GM12874 (cell line): ENCODE measurements at regions not wholly inside any gene's neighbourhood (a gene's known extent, or its start where the extent isn't known, plus 50 kb on each side); places are given as distances from the start of the nearest gene placed in this dataset.

Source experiments
- TF ChIP-seq, protein P1 (sequence below): IDR thresholded peaks from 2 replicates; pipeline ENCODE4 v1.5.1; 2011; ENCODE audit warnings: low read depth, mild to moderate bottlenecking, control low read depth, low read length, moderate library complexity; ENCODE audit not compliant: insufficient read depth

DNA sequence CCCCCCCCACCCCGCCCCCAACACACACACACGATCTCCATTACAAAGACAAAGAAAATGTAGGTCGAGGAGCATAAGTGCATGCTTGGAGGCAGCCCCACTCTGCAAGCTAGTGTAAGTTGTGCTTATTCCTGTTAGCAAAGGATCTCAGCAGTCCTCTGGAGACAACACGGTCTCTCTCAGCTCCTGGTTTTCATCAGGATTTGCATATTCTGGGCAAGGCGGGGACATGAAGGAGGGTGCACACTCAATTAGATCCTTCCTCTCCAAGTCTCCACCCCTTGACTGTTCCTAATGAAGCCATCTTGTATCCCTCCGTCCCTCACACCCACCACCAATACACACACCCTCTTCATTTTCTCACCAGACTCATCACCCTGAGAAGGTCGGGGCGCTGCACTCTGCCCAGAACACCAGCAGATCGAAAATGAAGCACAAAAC lies 63.8 kb downstream of the MRPL46 start:
- TF ChIP-seq, protein P1, sequence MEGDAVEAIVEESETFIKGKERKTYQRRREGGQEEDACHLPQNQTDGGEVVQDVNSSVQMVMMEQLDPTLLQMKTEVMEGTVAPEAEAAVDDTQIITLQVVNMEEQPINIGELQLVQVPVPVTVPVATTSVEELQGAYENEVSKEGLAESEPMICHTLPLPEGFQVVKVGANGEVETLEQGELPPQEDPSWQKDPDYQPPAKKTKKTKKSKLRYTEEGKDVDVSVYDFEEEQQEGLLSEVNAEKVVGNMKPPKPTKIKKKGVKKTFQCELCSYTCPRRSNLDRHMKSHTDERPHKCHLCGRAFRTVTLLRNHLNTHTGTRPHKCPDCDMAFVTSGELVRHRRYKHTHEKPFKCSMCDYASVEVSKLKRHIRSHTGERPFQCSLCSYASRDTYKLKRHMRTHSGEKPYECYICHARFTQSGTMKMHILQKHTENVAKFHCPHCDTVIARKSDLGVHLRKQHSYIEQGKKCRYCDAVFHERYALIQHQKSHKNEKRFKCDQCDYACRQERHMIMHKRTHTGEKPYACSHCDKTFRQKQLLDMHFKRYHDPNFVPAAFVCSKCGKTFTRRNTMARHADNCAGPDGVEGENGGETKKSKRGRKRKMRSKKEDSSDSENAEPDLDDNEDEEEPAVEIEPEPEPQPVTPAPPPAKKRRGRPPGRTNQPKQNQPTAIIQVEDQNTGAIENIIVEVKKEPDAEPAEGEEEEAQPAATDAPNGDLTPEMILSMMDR, result no peak

DNA sequence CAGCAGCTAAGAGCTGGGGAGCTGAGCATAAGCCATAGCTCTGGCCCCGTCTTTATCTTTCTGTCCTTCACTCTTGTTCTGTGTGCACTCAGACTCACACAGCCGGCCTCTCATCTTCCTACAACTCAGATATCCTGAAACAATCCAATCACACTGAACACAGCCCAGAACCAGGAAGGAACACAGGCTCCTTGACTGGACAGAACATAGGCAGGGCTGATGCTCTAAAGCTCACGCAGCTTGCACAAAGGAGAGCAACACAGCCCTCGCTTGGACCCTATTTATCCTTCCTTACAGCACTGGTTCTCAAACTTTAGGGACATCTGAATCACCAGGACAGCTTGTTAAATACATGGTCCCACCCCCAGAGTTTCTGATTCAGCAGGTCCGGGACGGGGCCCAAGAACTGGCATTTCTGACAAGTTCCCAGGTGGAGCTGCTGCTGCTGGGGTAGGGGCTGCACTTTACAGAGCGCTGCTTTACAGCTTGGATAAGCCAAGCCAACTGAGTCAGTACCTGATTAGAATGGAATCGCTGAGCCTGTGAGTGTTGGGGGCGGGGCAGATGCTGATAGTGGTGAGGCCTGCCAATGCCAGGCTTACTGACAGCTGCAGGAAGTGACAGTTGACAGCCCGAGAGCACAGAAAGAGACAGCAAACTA lies 65.1 kb downstream of the MRPL46 start:
- TF ChIP-seq, protein P1, result no peak

DNA sequence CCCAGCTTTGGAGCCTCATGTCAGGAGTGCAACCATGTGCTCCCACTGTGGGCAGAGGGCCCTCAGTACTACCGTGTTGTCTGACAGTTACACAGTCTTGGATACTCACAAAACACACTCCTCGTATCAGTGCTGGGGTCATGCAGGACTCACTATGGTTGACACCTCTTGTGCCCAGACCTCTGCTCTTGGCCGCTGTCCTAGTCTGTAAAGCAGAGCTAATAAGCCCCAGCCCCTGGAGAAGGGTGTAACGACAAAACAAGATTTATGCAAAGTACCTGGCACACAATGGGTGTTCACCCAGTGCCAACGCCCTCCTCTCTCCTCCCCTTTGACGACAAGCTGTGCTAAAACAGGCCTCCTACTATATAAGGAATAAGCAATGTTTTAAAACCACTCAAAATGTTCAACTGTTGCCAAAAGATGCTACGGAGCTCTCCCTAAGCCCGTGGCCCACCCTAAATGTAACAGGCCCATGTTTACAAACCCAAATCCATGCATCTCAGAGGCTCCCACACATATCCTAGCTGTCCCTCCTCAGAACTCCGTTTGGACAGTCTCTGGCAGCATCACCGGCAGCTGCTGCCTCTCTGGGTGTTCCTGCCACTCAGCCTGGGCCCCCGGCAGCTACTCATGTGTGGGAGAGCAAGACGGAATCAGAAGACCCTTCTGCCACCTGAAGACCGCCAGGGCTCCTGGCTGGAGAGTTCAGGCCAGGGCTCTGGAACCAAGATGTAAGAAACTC lies 65.8 kb downstream of the MRPL46 start:
- TF ChIP-seq, protein P1, result no peak

DNA sequence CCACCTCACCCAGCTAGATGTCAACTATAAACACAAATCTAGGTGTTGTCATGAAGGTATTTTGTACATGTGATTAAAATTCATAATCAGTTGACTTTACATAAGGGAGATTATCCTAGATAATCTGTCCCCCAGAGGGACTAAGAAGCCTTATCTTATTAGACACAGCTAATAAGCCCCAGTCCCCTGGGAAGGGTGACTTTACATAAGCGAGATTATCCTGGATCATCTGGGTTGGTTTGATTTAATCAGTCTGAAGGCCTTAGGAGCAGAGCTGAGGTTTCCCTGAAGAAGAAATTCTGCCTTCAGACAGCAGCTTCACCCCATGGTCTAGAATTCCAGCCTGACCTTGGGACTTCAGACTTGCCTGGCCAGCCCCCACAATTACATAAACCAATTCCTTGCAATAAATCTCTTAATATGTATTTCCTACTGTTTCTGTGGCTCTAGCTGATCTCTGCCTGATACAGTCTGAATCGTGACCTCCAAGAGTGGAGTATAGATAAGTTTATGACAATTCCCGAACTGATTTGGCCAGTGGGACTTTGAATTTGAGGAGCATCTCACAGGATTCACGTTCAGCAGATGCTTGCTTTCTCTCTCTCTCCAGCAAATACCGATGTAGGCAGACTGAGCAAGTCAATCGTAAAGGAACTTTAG lies 66.5 kb downstream of the MRPL46 start:
- TF ChIP-seq, protein P1, result no peak

DNA sequence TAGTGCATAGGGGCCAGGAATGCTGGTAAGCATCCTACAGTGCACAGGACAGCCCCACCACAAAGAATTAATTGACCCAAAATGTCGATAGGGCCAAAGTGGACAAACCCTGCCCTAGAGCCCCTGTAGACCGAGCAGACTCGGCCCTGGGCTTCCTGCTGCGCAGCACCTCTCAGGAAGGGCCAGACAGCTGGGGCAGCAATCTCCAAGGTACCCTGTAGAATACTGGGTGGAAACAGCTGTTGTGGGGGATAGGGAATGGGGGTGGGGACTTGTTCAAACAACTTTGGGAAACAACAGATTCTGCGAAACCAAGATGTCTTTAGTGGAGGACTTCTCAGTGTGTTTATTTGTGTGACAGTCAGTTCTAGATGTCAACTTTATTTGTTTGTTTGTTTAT lies 67.1 kb downstream of the MRPL46 start:
- TF ChIP-seq, protein P1, result no peak

DNA sequence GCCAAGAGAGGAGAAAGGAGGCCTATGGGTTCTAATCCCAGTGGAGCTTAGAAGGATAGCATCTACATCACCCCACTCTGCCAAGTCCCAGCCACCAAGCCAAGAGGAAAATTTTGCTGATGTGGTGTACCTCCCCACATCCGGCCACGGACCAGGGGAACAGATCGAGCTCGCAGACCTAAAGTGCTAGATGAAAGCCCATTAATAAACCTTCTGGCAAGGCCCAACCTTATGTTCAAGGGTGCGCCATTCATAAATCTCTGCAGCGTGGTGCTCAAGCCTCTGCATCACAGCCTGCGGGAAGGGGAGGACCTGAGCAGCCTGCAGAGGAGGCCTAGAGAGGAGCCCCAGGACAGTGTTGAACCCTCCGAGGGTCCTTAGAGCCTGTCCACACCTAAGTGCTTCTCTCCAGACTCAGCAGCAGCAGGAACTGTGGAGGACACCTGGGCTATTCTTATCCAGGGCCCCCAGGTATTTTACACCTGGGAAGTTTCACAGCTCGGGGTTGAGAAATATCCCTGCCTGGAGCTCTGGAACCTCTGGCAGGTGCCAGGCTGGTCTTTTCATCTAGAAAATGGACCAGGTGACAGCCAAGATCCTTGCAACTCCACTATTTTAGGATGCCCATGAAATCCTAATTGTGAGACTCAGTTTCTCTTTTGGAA lies 68.0 kb downstream of the MRPL46 start:
- TF ChIP-seq, protein P1, result no peak

DNA sequence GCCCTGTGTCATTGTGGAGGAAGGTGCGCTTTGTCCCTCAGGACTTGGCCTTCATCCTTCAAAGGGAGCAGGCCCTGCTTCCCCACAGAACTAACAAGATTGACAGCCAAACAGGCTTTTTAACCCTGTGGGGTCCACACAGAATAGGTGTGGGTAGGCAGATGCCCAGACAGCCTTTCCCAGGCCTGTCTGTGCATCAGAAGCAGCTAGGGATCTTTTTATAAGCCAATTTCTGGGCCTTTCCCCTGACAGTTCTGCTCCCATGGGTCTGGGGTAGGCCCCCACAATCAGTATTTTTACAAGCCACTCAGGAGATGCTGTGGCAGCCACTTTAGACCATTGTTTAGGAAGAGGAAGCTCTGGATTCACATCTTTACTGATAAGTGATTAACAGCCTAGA lies 69.2 kb downstream of the MRPL46 start:
- TF ChIP-seq, protein P1, result no peak
